ENCODE measurements at regions not wholly inside any gene's neighbourhood (a gene's known extent, or its start where the extent isn't known, plus 50 kb on each side); places are given as distances from the start of the nearest gene placed in this dataset.
"Not testable (repeated sequence)": the region's sequence is repeated elsewhere in the genome, so short reads cannot be mapped to it uniquely, and the experiment has no call there.

GRCh38 chr15:24341876-24342275 is 333.7 kb upstream of the NPAP1 start:
- DNase-seq (ENCODE audit: low read depth, low spot score); H3K4me3 ChIP-seq; H3K4me1 ChIP-seq (ENCODE audit: control insufficient read depth, insufficient read depth, low read length); H3K79me2 ChIP-seq (ENCODE audit: control insufficient read depth, insufficient read depth, low read length); H3K27ac ChIP-seq (ENCODE audit: control insufficient read depth, insufficient read depth); H3K36me3 ChIP-seq (ENCODE audit: control insufficient read depth in 2 of 2, insufficient read depth in 2 of 2, low read length in 1 of 2); H2AFZ ChIP-seq (ENCODE audit: control insufficient read depth, low read depth, low read length); H3K27me3 ChIP-seq (replicated peaks in 1 of 2; ENCODE audit: control insufficient read depth in 2 of 2, insufficient read depth in 2 of 2, low read length in 1 of 2); CTCF ChIA-PET; H3K9ac ChIP-seq (ENCODE audit: control insufficient read depth, insufficient read depth, low read length); SMC1A ChIA-PET (ENCODE audit: uncharacterized antibody, unreplicated experiment); BruUV-seq (replicated peaks); POLR2A ChIA-PET; FAIRE-seq; H3K4me2 ChIP-seq (ENCODE audit: control insufficient read depth, insufficient read depth); H3K9me3 ChIP-seq (replicated peaks; ENCODE audit: control insufficient read depth, insufficient read depth, low read length); in situ Hi-C loops (cut with MboI); ATAC-seq; intact Hi-C loops (cut with micrococcal nuclease; ENCODE audit: unreplicated experiment); RAD21 ChIA-PET (ENCODE audit: unreplicated experiment); H4K20me1 ChIP-seq (ENCODE audit: control insufficient read depth, insufficient read depth): not testable (repeated sequence)
- WGBS (ENCODE audit: insufficient coverage, insufficient replicate concordance, low lambda C conversion rate, missing lambda C conversion rate), result 74% methylated on average over 8 of the region's 8 CpGs

DNA sequence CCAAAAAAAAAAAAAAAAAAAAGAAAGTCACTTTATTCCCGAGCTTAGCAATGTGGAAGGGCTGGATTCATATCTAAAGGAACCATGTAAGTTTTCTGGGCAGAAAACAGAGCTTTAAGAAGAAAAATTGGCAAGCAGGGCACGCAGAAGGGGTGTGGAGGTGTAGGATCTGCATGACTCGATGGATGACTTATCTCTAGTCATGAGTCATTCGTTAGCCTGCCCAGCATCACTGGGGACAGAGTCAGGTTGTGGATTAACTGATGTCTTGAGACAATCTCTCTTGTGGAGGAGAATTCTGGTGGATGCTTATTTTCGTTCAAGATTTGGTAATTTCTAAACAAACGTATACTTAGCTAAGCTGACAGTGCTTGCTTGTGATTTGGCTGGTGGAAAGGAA is 322.8 kb upstream of the NPAP1 start:
- H3K4me2 ChIP-seq (ENCODE audit: control insufficient read depth, insufficient read depth); ATAC-seq; POLR2A ChIA-PET; SMC1A ChIA-PET (ENCODE audit: uncharacterized antibody, unreplicated experiment); H3K27ac ChIP-seq (ENCODE audit: control insufficient read depth, insufficient read depth); FAIRE-seq; H3K4me3 ChIP-seq; H3K27me3 ChIP-seq (replicated peaks in 1 of 2; ENCODE audit: control insufficient read depth in 2 of 2, insufficient read depth in 2 of 2, low read length in 1 of 2); H3K9me3 ChIP-seq (replicated peaks; ENCODE audit: control insufficient read depth, insufficient read depth, low read length); DNase-seq (ENCODE audit: low read depth, low spot score); intact Hi-C loops (cut with micrococcal nuclease; ENCODE audit: unreplicated experiment); H4K20me1 ChIP-seq (ENCODE audit: control insufficient read depth, insufficient read depth); H3K79me2 ChIP-seq (ENCODE audit: control insufficient read depth, insufficient read depth, low read length); RAD21 ChIA-PET (ENCODE audit: unreplicated experiment); H3K4me1 ChIP-seq (ENCODE audit: control insufficient read depth, insufficient read depth, low read length); H3K9ac ChIP-seq (ENCODE audit: control insufficient read depth, insufficient read depth, low read length); in situ Hi-C loops (cut with MboI); CTCF ChIA-PET; BruUV-seq (replicated peaks); H3K36me3 ChIP-seq (ENCODE audit: control insufficient read depth in 2 of 2, insufficient read depth in 2 of 2, low read length in 1 of 2); H2AFZ ChIP-seq (ENCODE audit: control insufficient read depth, low read depth, low read length): not testable (repeated sequence)
- WGBS (ENCODE audit: insufficient coverage, insufficient replicate concordance, low lambda C conversion rate, missing lambda C conversion rate), result 9% methylated on average over 5 of the region's 6 CpGs

GRCh38 chr15:24381103-24381502 is 294.5 kb upstream of the NPAP1 start:
- H3K36me3 ChIP-seq (ENCODE audit: control insufficient read depth in 2 of 2, insufficient read depth in 2 of 2, low read length in 1 of 2); POLR2A ChIA-PET; H2AFZ ChIP-seq (ENCODE audit: control insufficient read depth, low read depth, low read length); DNase-seq (ENCODE audit: low read depth, low spot score); H3K79me2 ChIP-seq (ENCODE audit: control insufficient read depth, insufficient read depth, low read length); H4K20me1 ChIP-seq (ENCODE audit: control insufficient read depth, insufficient read depth); H3K4me1 ChIP-seq (ENCODE audit: control insufficient read depth, insufficient read depth, low read length); CTCF ChIA-PET; H3K9me3 ChIP-seq (replicated peaks; ENCODE audit: control insufficient read depth, insufficient read depth, low read length); H3K4me3 ChIP-seq; H3K9ac ChIP-seq (ENCODE audit: control insufficient read depth, insufficient read depth, low read length); intact Hi-C loops (cut with micrococcal nuclease; ENCODE audit: unreplicated experiment); in situ Hi-C loops (cut with MboI); SMC1A ChIA-PET (ENCODE audit: uncharacterized antibody, unreplicated experiment); BruUV-seq (replicated peaks); RAD21 ChIA-PET (ENCODE audit: unreplicated experiment); H3K27me3 ChIP-seq (replicated peaks in 1 of 2; ENCODE audit: control insufficient read depth in 2 of 2, insufficient read depth in 2 of 2, low read length in 1 of 2); H3K27ac ChIP-seq (ENCODE audit: control insufficient read depth, insufficient read depth); FAIRE-seq; ATAC-seq; H3K4me2 ChIP-seq (ENCODE audit: control insufficient read depth, insufficient read depth): not testable (repeated sequence)
- WGBS (ENCODE audit: insufficient coverage, insufficient replicate concordance, low lambda C conversion rate, missing lambda C conversion rate), result 53% methylated on average over 3 of the region's 3 CpGs

- RAD21 ChIA-PET (ENCODE audit: unreplicated experiment); H3K27ac ChIP-seq (ENCODE audit: control insufficient read depth, insufficient read depth); DNase-seq (ENCODE audit: low read depth, low spot score); H3K9ac ChIP-seq (ENCODE audit: control insufficient read depth, insufficient read depth, low read length); H3K9me3 ChIP-seq (replicated peaks; ENCODE audit: control insufficient read depth, insufficient read depth, low read length); CTCF ChIA-PET; ATAC-seq; H3K79me2 ChIP-seq (ENCODE audit: control insufficient read depth, insufficient read depth, low read length); H3K4me1 ChIP-seq (ENCODE audit: control insufficient read depth, insufficient read depth, low read length); H3K27me3 ChIP-seq (replicated peaks in 1 of 2; ENCODE audit: control insufficient read depth in 2 of 2, insufficient read depth in 2 of 2, low read length in 1 of 2); H3K4me3 ChIP-seq; intact Hi-C loops (cut with micrococcal nuclease; ENCODE audit: unreplicated experiment); POLR2A ChIA-PET; H4K20me1 ChIP-seq (ENCODE audit: control insufficient read depth, insufficient read depth); H2AFZ ChIP-seq (ENCODE audit: control insufficient read depth, low read depth, low read length); SMC1A ChIA-PET (ENCODE audit: uncharacterized antibody, unreplicated experiment); H3K36me3 ChIP-seq (ENCODE audit: control insufficient read depth in 2 of 2, insufficient read depth in 2 of 2, low read length in 1 of 2); FAIRE-seq; BruUV-seq (replicated peaks); in situ Hi-C loops (cut with MboI); H3K4me2 ChIP-seq (ENCODE audit: control insufficient read depth, insufficient read depth): not testable (repeated sequence)
- WGBS (ENCODE audit: insufficient coverage, insufficient replicate concordance, low lambda C conversion rate, missing lambda C conversion rate), result 0% methylated on average over 2 of the region's 2 CpGs
These were observed 290.3 kb upstream of the NPAP1 start for GRCh38 chr15:24385258-24385657.

All from GM12878 (cell line).